ENCODE measurements at regions not wholly inside any gene's neighbourhood (a gene's known extent, or its start where the extent isn't known, plus 50 kb on each side); places are given as distances from the start of the nearest gene placed in this dataset.
"Not testable (repeated sequence)": the region's sequence is repeated elsewhere in the genome, so short reads cannot be mapped to it uniquely, and the experiment has no call there.

- Histone ChIP-seq H3K4me1 (ENCODE audit: control insufficient read depth in 2 of 3, insufficient read depth in 2 of 3, low read depth in 1 of 3, low read length in 3 of 3) (no peaks in the 10 kb centered on the region), H3K27me3 (ENCODE audit: control insufficient read depth, insufficient read depth, low read length) (no peaks in the 10 kb centered on the region), H3K27ac (ENCODE audit: low read depth in 2 of 2, low read length in 2 of 2) (no peak overlapping the region), H3K9ac (ENCODE audit: low read length in 3 of 3) (no peak overlapping the region), H3K36me3 (ENCODE audit: control insufficient read depth in 2 of 3, insufficient read depth in 3 of 3, low read length in 3 of 3) (no peaks in the 10 kb centered on the region), H3K4me3 (ENCODE audit: low read length in 3 of 3) (no peak overlapping the region), H3K9me3 (ENCODE audit: control insufficient read depth in 2 of 3, insufficient read depth in 1 of 3, low read length in 3 of 3) (no peaks in the 10 kb centered on the region)
- intact Hi-C loops (cut with DNase I) = no loop called here
- FAIRE-seq = no peak
- peak in 2 of 5 donors; percentile 62 to 89 for DNase-seq
- no peak for TF ChIP-seq CTCF (IDR thresholded peaks at IDR 0.05; ENCODE audit: borderline replicate concordance, extremely low read depth, insufficient read depth)
Observed at GRCh38 chr15:46961795-46962194, 755.5 kb upstream of the SEMA6D start.

GRCh38 chr15:46988055-46988454 is 729.2 kb upstream of the SEMA6D start:
- H3K9me3 ChIP-seq (ENCODE audit: control insufficient read depth in 2 of 3, insufficient read depth in 1 of 3, low read length in 3 of 3); H3K27me3 ChIP-seq (ENCODE audit: control insufficient read depth, insufficient read depth, low read length); H3K4me3 ChIP-seq (ENCODE audit: low read length in 3 of 3); intact Hi-C loops (cut with DNase I); FAIRE-seq; H3K9ac ChIP-seq (ENCODE audit: low read length in 3 of 3); H3K36me3 ChIP-seq (ENCODE audit: control insufficient read depth in 2 of 3, insufficient read depth in 3 of 3, low read length in 3 of 3); H3K4me1 ChIP-seq (ENCODE audit: control insufficient read depth in 2 of 3, insufficient read depth in 2 of 3, low read depth in 1 of 3, low read length in 3 of 3); H3K27ac ChIP-seq (ENCODE audit: low read depth in 2 of 2, low read length in 2 of 2); DNase-seq: not testable (repeated sequence)

GRCh38 chr15:46996359-46996758 is 720.9 kb upstream of the SEMA6D start:
- no peak overlapping the region for H3K9ac ChIP-seq (ENCODE audit: low read length in 3 of 3)
- DNase-seq (no peak), FAIRE-seq (no peak)
- no peaks in the 10 kb centered on the region for H3K27me3 ChIP-seq (ENCODE audit: control insufficient read depth, insufficient read depth, low read length)
- H3K4me1 ChIP-seq (ENCODE audit: control insufficient read depth in 2 of 3, insufficient read depth in 2 of 3, low read depth in 1 of 3, low read length in 3 of 3) = no peaks in the 10 kb centered on the region
- no peak overlapping the region for H3K4me3 ChIP-seq (ENCODE audit: low read length in 3 of 3)
- no peak overlapping the region for H3K27ac ChIP-seq (ENCODE audit: low read depth in 2 of 2, low read length in 2 of 2)
- no peak for TF ChIP-seq CTCF (IDR thresholded peaks at IDR 0.05; ENCODE audit: borderline replicate concordance, extremely low read depth, insufficient read depth)
- no peaks in the 10 kb centered on the region for H3K36me3 ChIP-seq (ENCODE audit: control insufficient read depth in 2 of 3, insufficient read depth in 3 of 3, low read length in 3 of 3)
- H3K9me3 ChIP-seq (ENCODE audit: control insufficient read depth in 2 of 3, insufficient read depth in 1 of 3, low read length in 3 of 3) = peaks cover 0 to 4% (median 0%) of the 10 kb centered on the region in 3 donors
- intact Hi-C loops (cut with DNase I) = no loop called here

- no peak for FAIRE-seq
- intact Hi-C loops (cut with DNase I) = no loop called here
- peak in 1 of 5 donors; percentile 18 for DNase-seq
Observed at GRCh38 chr15:46997501-46997900, 719.8 kb upstream of the SEMA6D start.

More at GRCh38 chr15:46997501-46997900, 719.8 kb upstream of the SEMA6D start:
- Histone ChIP-seq H3K27ac (ENCODE audit: low read depth in 2 of 2, low read length in 2 of 2) (no peak overlapping the region), H3K4me3 (ENCODE audit: low read length in 3 of 3) (no peak overlapping the region), H3K27me3 (ENCODE audit: control insufficient read depth, insufficient read depth, low read length) (no peaks in the 10 kb centered on the region), H3K9me3 (ENCODE audit: control insufficient read depth in 2 of 3, insufficient read depth in 1 of 3, low read length in 3 of 3) (peaks cover 0 to 4% (median 0%) of the 10 kb centered on the region in 3 donors), H3K4me1 (ENCODE audit: control insufficient read depth in 2 of 3, insufficient read depth in 2 of 3, low read depth in 1 of 3, low read length in 3 of 3) (no peaks in the 10 kb centered on the region), H3K9ac (ENCODE audit: low read length in 3 of 3) (no peak overlapping the region), H3K36me3 (ENCODE audit: control insufficient read depth in 2 of 3, insufficient read depth in 3 of 3, low read length in 3 of 3) (no peaks in the 10 kb centered on the region)
- TF ChIP-seq CTCF (IDR thresholded peaks at IDR 0.05; ENCODE audit: borderline replicate concordance, extremely low read depth, insufficient read depth) = no peak
